HepG2 (cell line): ENCODE measurements at regions not wholly inside any gene's neighbourhood (a gene's known extent, or its start where the extent isn't known, plus 50 kb on each side); places are given as distances from the start of the nearest gene placed in this dataset.

Experiments
- ATAC-seq: fragments of 200-7000 bp; cut with Tn5 transposase; 3 replicates; pipeline ENCODE4 v1.9.1; 2020; ENCODE audit warnings: mild to moderate bottlenecking, moderate library complexity
- BruUV-seq: library from RNA; stranded (reverse); fragments of 400-500 nt; replicated peaks from 2 replicates; lab custom pipeline; 2021; lab: Mats Ljungman, UMichigan
- CTCF ChIA-PET: fragments of 300-600 bp; formaldehyde crosslinking; extraction: SDS; loops from one replicate; lab custom pipeline; 2021; ENCODE audit warnings: low total read pairs, inconsistent platforms, low intra/inter-chr PET ratio; lab: Yijun Ruan, JAX
- POLR2A ChIA-PET: fragments of 350-600 bp; sonication (Branson Sonifier 250); formaldehyde crosslinking; loops from one replicate; lab custom pipeline; 2020; ENCODE audit warnings: antibody characterized with exemption, inconsistent platforms; lab: Yijun Ruan, JAX
- DNase-seq: peaks from one replicate; pipeline ENCODE4 v3.0.0-alpha.2; 2015; ENCODE audit warnings: low spot score
- FAIRE-seq: peaks from 3 replicates; lab custom pipeline; 2011; peaks lifted over from hg19 to GRCh38; lab: Jason Lieb, UNC
- H2AFZ ChIP-seq: one replicate; pipeline ENCODE4 v1.6.1; 2011; ENCODE audit warnings: low read length, inconsistent platforms
- H3K27ac ChIP-seq: fragments of 300-600 bp; 3 replicates; pipeline ENCODE4 v1.8.0; 2011; ENCODE audit warnings: mixed run types, mild to moderate bottlenecking, mixed read lengths, low read length, inconsistent platforms; ENCODE audit not compliant: insufficient read depth; ENCODE audit errors: extremely low read length
- H3K27me3 ChIP-seq, 2 experiments: fragments of 200-600 bp in 1 of 2; 2 replicates in 1 of 2; 3 replicates in 1 of 2; pipeline versions ENCODE4 v1.6.0 to v1.8.0; 2011; ENCODE audit warnings: low read length in 2 of 2, mild to moderate bottlenecking in 2 of 2, moderate library complexity in 2 of 2, inconsistent platforms in 1 of 2; ENCODE audit not compliant: insufficient read depth in 2 of 2, control insufficient read depth in 1 of 2
- H3K36me3 ChIP-seq, 2 experiments: fragments of 200-600 bp in 1 of 2; replicated peaks in 1 of 2; 2 replicates in 1 of 2; 3 replicates in 1 of 2; pipeline versions ENCODE4 v1.5.1 to v1.8.0; 2011; ENCODE audit warnings: low read length in 2 of 2, inconsistent platforms in 1 of 2; ENCODE audit not compliant: insufficient read depth in 2 of 2, control insufficient read depth in 1 of 2
- H3K4me1 ChIP-seq: 2 replicates; pipeline ENCODE4 v1.5.1; 2012; ENCODE audit warnings: low read length, inconsistent platforms; ENCODE audit not compliant: insufficient read depth
- H3K4me2 ChIP-seq: 2 replicates; pipeline ENCODE4 v1.6.0; 2011; ENCODE audit warnings: low read depth, low read length, inconsistent platforms
- H3K4me3 ChIP-seq, 3 experiments: fragments of 200-600 bp in 1 of 3; sonication (generic), shearing (Covaris generic) in 1 of 3; replicated peaks in 1 of 3; 2 replicates each; pipeline ENCODE4 v1.5.1; 2011 to 2016; ENCODE audit warnings: low read length in 3 of 3, inconsistent platforms in 2 of 3, low read depth in 2 of 3, mild to moderate bottlenecking in 2 of 3, control low read depth in 1 of 3, mixed read lengths in 1 of 3; ENCODE audit not compliant: insufficient read depth in 1 of 3
- H3K79me2 ChIP-seq: one replicate; pipeline ENCODE4 v1.6.1; 2011; ENCODE audit warnings: low read length, inconsistent platforms; ENCODE audit not compliant: insufficient read depth
- H3K9ac ChIP-seq: 2 replicates; pipeline ENCODE4 v1.6.0; 2011; ENCODE audit warnings: mild to moderate bottlenecking, low read depth, low read length, inconsistent platforms; ENCODE audit not compliant: insufficient read depth
- H3K9me3 ChIP-seq: 2 replicates; pipeline ENCODE4 v1.5.1; 2012; ENCODE audit warnings: mild to moderate bottlenecking, low read length
- H4K20me1 ChIP-seq: 2 replicates; pipeline ENCODE4 v1.6.0; 2011; ENCODE audit warnings: inconsistent platforms, mild to moderate bottlenecking, low read length, moderate library complexity; ENCODE audit not compliant: insufficient read depth
- AGO2 ChIP-seq: fragments of 200-400 bp; formaldehyde crosslinking; optimal IDR thresholded peaks from 2 replicates; pipeline ENCODE3; 2017; ENCODE audit warnings: mild to moderate bottlenecking, low read depth, low read length, moderate library complexity
- POLR2AphosphoS5 ChIP-seq: IDR thresholded peaks from 2 replicates; pipeline ENCODE4 v1.6.1; 2012; ENCODE audit warnings: low read depth, low read length
- SIX1 ChIP-seq: sonication (generic); formaldehyde crosslinking; IDR thresholded peaks from 2 replicates; pipeline ENCODE4 v1.4.0; 2020; ENCODE audit warnings: missing genetic modification reagents, borderline replicate concordance
- ZNF564 ChIP-seq: sonication (generic); formaldehyde crosslinking; IDR thresholded peaks from 2 replicates; pipeline ENCODE4 v1.8.1; 2023; ENCODE audit warnings: mild to moderate bottlenecking, missing genetic modification reagents
- WGBS: methylation state at CpG from one replicate; pipeline ENCODE4 v1.1.6; 2017; ENCODE audit warnings: low lambda C conversion rate; 5-methylcytosine and 5-hydroxymethylcytosine counted together
- in situ Hi-C: cut with HindIII; loops from 2 replicates; pipeline ENCODE4 v1.10.0; 2017; ENCODE audit warnings: low pct_unique_long_range_greater_than_20kb; ENCODE audit not compliant: extremely low pct_ligation_motif_present
- intact Hi-C: fragments of 100-400 bp; cut with micrococcal nuclease; formaldehyde crosslinking; loops from one replicate; pipeline ENCODE4 v1.10.0; 2022; ENCODE audit not compliant: unreplicated experiment

GRCh38 chr17:72373910-72374741, 253.3 kb downstream of the SOX9 start:
- peaks cover 10% of the 10 kb centered on the region for H3K4me1 ChIP-seq
- WGBS, result 97% methylated on average over 11 of the region's 13 CpGs
- H3K79me2 ChIP-seq, result no peaks in the 10 kb centered on the region
- H3K4me2 ChIP-seq, result no peak overlapping the region
- H3K27ac ChIP-seq, result no peak overlapping the region
- DNase-seq (no peak), FAIRE-seq (no peak), ATAC-seq (no peak)
- no peaks in the 10 kb centered on the region for H4K20me1 ChIP-seq
- ChIA-PET POLR2A (interaction anchor here (1.1 kb wide), 1 partner anchor 15 kb away, joined by 3 read pairs; no protein-coding TSS in a partner anchor), CTCF (no interaction called here)
- TF ChIP-seq SIX1 (no peak), AGO2 (peak; percentile 72)
- intact Hi-C loops, result no loop called here
- no peaks in the 10 kb centered on the region for H3K9me3 ChIP-seq
- BruUV-seq, result no TSS peak
- H3K27me3 ChIP-seq, result no peaks in the 10 kb centered on the region
- no peaks in the 10 kb centered on the region for H3K36me3 ChIP-seq
- no peak overlapping the region for H2AFZ ChIP-seq
- no peak overlapping the region for H3K9ac ChIP-seq
- in situ Hi-C loops, result no loop called here
- no peak overlapping the region for H3K4me3 ChIP-seq

GRCh38 chr17:72376526-72377345, 255.9 kb downstream of the SOX9 start:
- in situ Hi-C loops, result no loop called here
- POLR2A ChIA-PET, result no interaction called here
- Histone ChIP-seq H3K9ac (no peak overlapping the region), H3K4me1 (no peaks in the 10 kb centered on the region), H3K4me3 (no peak overlapping the region), H3K27ac (no peak overlapping the region), H3K9me3 (no peaks in the 10 kb centered on the region), H4K20me1 (no peaks in the 10 kb centered on the region), H3K36me3 (no peaks in the 10 kb centered on the region), H3K27me3 (no peaks in the 10 kb centered on the region), H3K4me2 (no peak overlapping the region), H3K79me2 (no peaks in the 10 kb centered on the region), H2AFZ (no peak overlapping the region)
- CTCF ChIA-PET, result no interaction called here
- TF ChIP-seq ZNF564, result no peak
- peak; percentile 13; the same call in 1 of the 2 replicates for TF ChIP-seq POLR2AphosphoS5
- intact Hi-C loops, result no loop called here
- FAIRE-seq (no peak), ATAC-seq (no peak), DNase-seq (no peak)
- 96% methylated on average over 16 of the region's 16 CpGs for WGBS
- BruUV-seq, result no TSS peak
